Neural crest cell (in vitro differentiated cells): ENCODE measurements at regions not wholly inside any gene's neighbourhood (a gene's known extent, or its start where the extent isn't known, plus 50 kb on each side); places are given as distances from the start of the nearest gene placed in this dataset.

ENCODE experiments used
- DNase-seq: peaks from one replicate; pipeline ENCODE4 v3.0.0; 2021; ENCODE audit warnings: low read depth, mixed read lengths, low spot score
- H3K27ac Mint-ChIP-seq: one replicate; pipeline ENCODE4 v1.8.0; 2021; ENCODE audit warnings: mild to moderate bottlenecking, mixed read lengths; ENCODE audit not compliant: unreplicated experiment
- H3K27me3 Mint-ChIP-seq: 2 replicates; pipeline ENCODE4 v1.8.0; 2021; ENCODE audit warnings: low read depth, mild to moderate bottlenecking, mixed read lengths
- H3K36me3 Mint-ChIP-seq: 2 replicates; pipeline ENCODE4 v1.8.0; 2021; ENCODE audit warnings: low read depth, mild to moderate bottlenecking, mixed read lengths
- H3K4me1 Mint-ChIP-seq: 2 replicates; pipeline ENCODE4 v1.8.0; 2021; ENCODE audit warnings: mixed read lengths
- H3K4me3 Mint-ChIP-seq: one replicate; pipeline ENCODE4 v1.8.0; 2021; ENCODE audit warnings: mild to moderate bottlenecking, mixed read lengths
- H3K9me3 Mint-ChIP-seq: 2 replicates; pipeline ENCODE4 v1.8.0; 2021; ENCODE audit warnings: mixed read lengths
- CTCF ChIP-seq: fragments of 200-600 bp; sonication (generic); conservative IDR thresholded peaks from 2 replicates; pipeline ENCODE4 v1.5.0; 2021; ENCODE audit warnings: antibody characterized with exemption, mild to moderate bottlenecking

GRCh38 chr1:208637181-208637580, 393.0 kb upstream of the PLXNA2 start:
- TF ChIP-seq CTCF: no peak
- Mint-ChIP-seq H3K4me1 (peaks cover 8% of the 10 kb centered on the region), H3K36me3 (no peaks in the 10 kb centered on the region), H3K27ac (no peak overlapping the region), H3K27me3 (no peaks in the 10 kb centered on the region), H3K9me3 (peaks cover 3% of the 10 kb centered on the region), H3K4me3 (no peak overlapping the region)
- DNase-seq: no peak

- no peak for DNase-seq
- Mint-ChIP-seq H3K9me3 (peaks cover 3% of the 10 kb centered on the region), H3K27me3 (no peaks in the 10 kb centered on the region), H3K4me3 (no peak overlapping the region), H3K4me1 (peaks cover 8% of the 10 kb centered on the region), H3K27ac (no peak overlapping the region), H3K36me3 (no peaks in the 10 kb centered on the region)
- no peak for TF ChIP-seq CTCF
Observed at GRCh38 chr1:208639382-208639781, 395.2 kb upstream of the PLXNA2 start.

- H3K9me3 Mint-ChIP-seq: peaks cover 6% of the 10 kb centered on the region
- peaks cover 8% of the 10 kb centered on the region for H3K4me1 Mint-ChIP-seq
- H3K4me3 Mint-ChIP-seq: no peak overlapping the region
- H3K27me3 Mint-ChIP-seq: peaks cover 5% of the 10 kb centered on the region
- no peaks in the 10 kb centered on the region for H3K36me3 Mint-ChIP-seq
- no peak for DNase-seq
- no peak for TF ChIP-seq CTCF
- no peak overlapping the region for H3K27ac Mint-ChIP-seq
Observed at GRCh38 chr1:208640295-208640694, 396.1 kb upstream of the PLXNA2 start.

- DNase-seq: no peak
- H3K4me3 Mint-ChIP-seq: no peak overlapping the region
- H3K27ac Mint-ChIP-seq: no peak overlapping the region
- H3K9me3 Mint-ChIP-seq: peaks cover 6% of the 10 kb centered on the region
- H3K27me3 Mint-ChIP-seq: peaks cover 5% of the 10 kb centered on the region
- no peaks in the 10 kb centered on the region for H3K4me1 Mint-ChIP-seq
- no peak for TF ChIP-seq CTCF
- no peaks in the 10 kb centered on the region for H3K36me3 Mint-ChIP-seq
Observed at GRCh38 chr1:208641579-208642280, 397.5 kb upstream of the PLXNA2 start.

GRCh38 chr1:208643005-208643597, 398.9 kb upstream of the PLXNA2 start:
- TF ChIP-seq CTCF: no peak
- Mint-ChIP-seq H3K27me3 (peaks cover 10% of the 10 kb centered on the region), H3K9me3 (peaks cover 6% of the 10 kb centered on the region), H3K4me1 (peaks cover under 1% of the 10 kb centered on the region), H3K4me3 (no peak overlapping the region), H3K36me3 (no peaks in the 10 kb centered on the region), H3K27ac (no peak overlapping the region)
- DNase-seq: no peak
